Glutamatergic neuron (in vitro differentiated cells): ENCODE measurements at regions not wholly inside any gene's neighbourhood (a gene's known extent, or its start where the extent isn't known, plus 50 kb on each side); places are given as distances from the start of the nearest gene placed in this dataset.

ENCODE experiments used
- DNase-seq: peaks from one replicate; pipeline ENCODE4 v3.0.0; 2022
- H3K27ac Mint-ChIP-seq: one replicate; pipeline ENCODE4 v1.8.0; 2020; ENCODE audit warnings: mild to moderate bottlenecking, mixed read lengths, inconsistent platforms; ENCODE audit not compliant: unreplicated experiment
- H3K27me3 Mint-ChIP-seq: one replicate; pipeline ENCODE4 v1.8.0; 2020; ENCODE audit warnings: mild to moderate bottlenecking, moderate library complexity, mixed read lengths, inconsistent platforms; ENCODE audit not compliant: unreplicated experiment
- H3K36me3 Mint-ChIP-seq: one replicate; pipeline ENCODE4 v1.8.0; 2020; ENCODE audit warnings: mild to moderate bottlenecking, mixed read lengths, inconsistent platforms; ENCODE audit not compliant: unreplicated experiment
- H3K4me1 Mint-ChIP-seq: one replicate; pipeline ENCODE4 v1.8.0; 2020; ENCODE audit warnings: mild to moderate bottlenecking, low read depth, mixed read lengths, inconsistent platforms; ENCODE audit not compliant: unreplicated experiment
- H3K4me3 Mint-ChIP-seq: one replicate; pipeline ENCODE4 v1.8.0; 2020; ENCODE audit warnings: mild to moderate bottlenecking, mixed read lengths, inconsistent platforms; ENCODE audit not compliant: unreplicated experiment
- H3K9me3 Mint-ChIP-seq: one replicate; pipeline ENCODE4 v1.8.0; 2020; ENCODE audit warnings: mild to moderate bottlenecking, moderate library complexity, mixed read lengths, inconsistent platforms; ENCODE audit not compliant: unreplicated experiment
- CTCF ChIP-seq: fragments of 200-600 bp; sonication (generic); IDR thresholded peaks from one replicate; pipeline ENCODE4 v1.5.0; 2021; ENCODE audit not compliant: partially characterized antibody, unreplicated experiment

DNA sequence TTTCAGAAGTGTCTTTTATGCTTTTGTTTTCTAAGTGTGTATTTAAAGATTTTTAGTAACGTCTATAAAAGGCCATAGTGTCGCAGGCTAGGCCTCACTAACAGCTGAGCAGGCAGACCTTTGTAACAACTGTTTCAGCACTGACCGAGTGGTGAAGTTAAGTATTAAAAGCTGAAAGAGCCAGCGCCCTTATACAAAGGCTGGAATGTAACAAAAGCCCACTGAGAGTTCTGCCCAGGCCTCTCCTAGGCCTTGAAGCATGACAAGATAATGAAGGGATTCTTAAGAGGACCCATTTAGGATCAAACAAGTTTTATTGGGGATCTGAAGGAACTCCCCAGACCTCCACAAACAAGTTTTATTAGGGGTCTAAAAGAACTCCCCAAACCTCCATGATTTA lies 722.5 kb upstream of the PRKX start:
- Mint-ChIP-seq H3K9me3 (no peaks in the 10 kb centered on the region), H3K27me3 (no peaks in the 10 kb centered on the region), H3K4me3 (no peak overlapping the region), H3K27ac (no peak overlapping the region), H3K36me3 (no peaks in the 10 kb centered on the region), H3K4me1 (no peaks in the 10 kb centered on the region)
- no peak for DNase-seq
- no peak for TF ChIP-seq CTCF

- no peaks in the 10 kb centered on the region for H3K4me1 Mint-ChIP-seq
- H3K4me3 Mint-ChIP-seq = no peak overlapping the region
- DNase-seq = no peak
- no peaks in the 10 kb centered on the region for H3K36me3 Mint-ChIP-seq
- H3K27me3 Mint-ChIP-seq = no peaks in the 10 kb centered on the region
- no peak for TF ChIP-seq CTCF
- H3K27ac Mint-ChIP-seq = no peak overlapping the region
- no peaks in the 10 kb centered on the region for H3K9me3 Mint-ChIP-seq
These were observed 684.0 kb upstream of the PRKX start for GRCh38 chrX:4397471-4397870.

GRCh38 chrX:4382273-4382672 lies 668.8 kb upstream of the PRKX start:
- Mint-ChIP-seq H3K9me3 (no peaks in the 10 kb centered on the region), H3K4me3 (no peak overlapping the region), H3K27ac (no peak overlapping the region), H3K4me1 (peaks cover 2% of the 10 kb centered on the region), H3K36me3 (no peaks in the 10 kb centered on the region), H3K27me3 (no peaks in the 10 kb centered on the region)
- no peak for TF ChIP-seq CTCF
- DNase-seq = no peak

DNA sequence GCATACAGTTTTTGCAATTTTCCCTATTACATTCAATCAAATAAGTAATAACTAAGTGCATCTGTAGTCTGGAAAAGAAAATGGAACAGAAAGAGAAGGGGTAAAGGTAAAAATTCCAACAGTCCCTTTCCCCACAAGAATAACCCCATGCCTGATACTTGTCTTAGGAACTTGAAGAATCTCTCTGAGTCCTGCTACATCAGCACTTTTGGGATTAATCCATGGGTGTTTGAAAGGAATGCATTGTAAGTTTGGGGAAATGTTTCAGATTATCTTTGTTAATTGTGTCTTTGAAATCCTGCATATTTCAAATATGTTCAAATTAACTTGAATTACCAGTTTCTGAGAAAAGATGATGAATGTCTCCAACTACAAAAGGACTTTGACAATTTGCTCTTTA lies 667.3 kb upstream of the PRKX start:
- H3K27ac Mint-ChIP-seq = no peak overlapping the region

GRCh38 chrX:4379071-4379470 lies 665.6 kb upstream of the PRKX start:
- Mint-ChIP-seq H3K27me3 (no peaks in the 10 kb centered on the region), H3K4me3 (no peak overlapping the region), H3K9me3 (no peaks in the 10 kb centered on the region), H3K36me3 (no peaks in the 10 kb centered on the region), H3K27ac (no peak overlapping the region), H3K4me1 (peaks cover 2% of the 10 kb centered on the region)
- DNase-seq = no peak
- no peak for TF ChIP-seq CTCF

More for the DNA sequence above, 667.3 kb upstream of the PRKX start:
- Mint-ChIP-seq H3K4me1 (peaks cover 2% of the 10 kb centered on the region), H3K36me3 (no peaks in the 10 kb centered on the region), H3K27me3 (no peaks in the 10 kb centered on the region), H3K9me3 (no peaks in the 10 kb centered on the region), H3K4me3 (no peak overlapping the region)
- no peak for TF ChIP-seq CTCF
- DNase-seq = no peak
